Chondrocyte (in vitro differentiated cells): ENCODE measurements at regions not wholly inside any gene's neighbourhood (a gene's known extent, or its start where the extent isn't known, plus 50 kb on each side); places are given as distances from the start of the nearest gene placed in this dataset.

Source experiments
- DNase-seq: peaks from one replicate; pipeline ENCODE4 v3.0.0; 2021; ENCODE audit warnings: mixed read lengths, low spot score
- H3K27ac Mint-ChIP-seq: one replicate; pipeline ENCODE4 v1.8.0; 2021; ENCODE audit warnings: mild to moderate bottlenecking, moderate library complexity, mixed read lengths; ENCODE audit not compliant: unreplicated experiment
- H3K27me3 Mint-ChIP-seq: 2 replicates; pipeline ENCODE4 v1.8.0; 2021; ENCODE audit warnings: low read depth, mixed read lengths
- H3K36me3 Mint-ChIP-seq: 2 replicates; pipeline ENCODE4 v1.8.0; 2021; ENCODE audit warnings: low read depth, mixed read lengths
- H3K4me1 Mint-ChIP-seq: 2 replicates; pipeline ENCODE4 v1.8.0; 2021; ENCODE audit warnings: low read depth, mild to moderate bottlenecking, mixed read lengths
- H3K4me3 Mint-ChIP-seq: one replicate; pipeline ENCODE4 v1.8.0; 2021; ENCODE audit warnings: mild to moderate bottlenecking, moderate library complexity, mixed read lengths; ENCODE audit not compliant: unreplicated experiment
- H3K9me3 Mint-ChIP-seq: 2 replicates; pipeline ENCODE4 v1.8.0; 2021; ENCODE audit warnings: low read depth, mixed read lengths
- CTCF ChIP-seq: fragments of 200-600 bp; sonication (generic); IDR thresholded peaks from 2 replicates; pipeline ENCODE4 v1.5.0; 2021; ENCODE audit warnings: antibody characterized with exemption, mild to moderate bottlenecking, moderate library complexity

- Mint-ChIP-seq H3K9me3 (no peaks in the 10 kb centered on the region), H3K4me3 (no peak overlapping the region), H3K27me3 (peaks cover 26% of the 10 kb centered on the region), H3K36me3 (no peaks in the 10 kb centered on the region), H3K4me1 (no peaks in the 10 kb centered on the region), H3K27ac (no peak overlapping the region)
- peak; percentile 86 for TF ChIP-seq CTCF
- no peak for DNase-seq
Measured at GRCh38 chr10:46228563-46229071, 58.2 kb upstream of the ANTXRL start.

GRCh38 chr10:46229144-46229563, 57.6 kb upstream of the ANTXRL start:
- DNase-seq, result no peak
- Mint-ChIP-seq H3K4me1 (no peaks in the 10 kb centered on the region), H3K27ac (no peak overlapping the region), H3K36me3 (no peaks in the 10 kb centered on the region), H3K27me3 (peaks cover 32% of the 10 kb centered on the region), H3K9me3 (no peaks in the 10 kb centered on the region), H3K4me3 (no peak overlapping the region)
- peak; percentile 64 for TF ChIP-seq CTCF

- H3K4me3 Mint-ChIP-seq, result no peak overlapping the region
- H3K9me3 Mint-ChIP-seq, result no peaks in the 10 kb centered on the region
- no peak for TF ChIP-seq CTCF
- H3K27me3 Mint-ChIP-seq, result peaks cover 36% of the 10 kb centered on the region
- H3K36me3 Mint-ChIP-seq, result no peaks in the 10 kb centered on the region
- H3K27ac Mint-ChIP-seq, result no peak overlapping the region
- H3K4me1 Mint-ChIP-seq, result no peaks in the 10 kb centered on the region
- no peak for DNase-seq
Measured at GRCh38 chr10:46230615-46231014, 56.2 kb upstream of the ANTXRL start.

GRCh38 chr10:46231087-46231486, 55.7 kb upstream of the ANTXRL start:
- no peak for DNase-seq
- no peaks in the 10 kb centered on the region for H3K4me1 Mint-ChIP-seq
- TF ChIP-seq CTCF, result no peak

GRCh38 chr10:46232084-46232483, 54.7 kb upstream of the ANTXRL start:
- H3K27me3 Mint-ChIP-seq, result peaks cover 39% of the 10 kb centered on the region
- H3K4me1 Mint-ChIP-seq, result no peaks in the 10 kb centered on the region
- DNase-seq, result no peak
- H3K4me3 Mint-ChIP-seq, result no peak overlapping the region
- TF ChIP-seq CTCF, result no peak
- no peaks in the 10 kb centered on the region for H3K36me3 Mint-ChIP-seq
- no peak overlapping the region for H3K27ac Mint-ChIP-seq
- H3K9me3 Mint-ChIP-seq, result no peaks in the 10 kb centered on the region

More at GRCh38 chr10:46231087-46231486, 55.7 kb upstream of the ANTXRL start:
- no peak overlapping the region for H3K27ac Mint-ChIP-seq
- no peaks in the 10 kb centered on the region for H3K36me3 Mint-ChIP-seq
- no peak overlapping the region for H3K4me3 Mint-ChIP-seq
- peaks cover 35% of the 10 kb centered on the region for H3K27me3 Mint-ChIP-seq
- H3K9me3 Mint-ChIP-seq, result no peaks in the 10 kb centered on the region
